ENCODE measurements at regions not wholly inside any gene's neighbourhood (a gene's known extent, or its start where the extent isn't known, plus 50 kb on each side); places are given as distances from the start of the nearest gene placed in this dataset.

DNA sequence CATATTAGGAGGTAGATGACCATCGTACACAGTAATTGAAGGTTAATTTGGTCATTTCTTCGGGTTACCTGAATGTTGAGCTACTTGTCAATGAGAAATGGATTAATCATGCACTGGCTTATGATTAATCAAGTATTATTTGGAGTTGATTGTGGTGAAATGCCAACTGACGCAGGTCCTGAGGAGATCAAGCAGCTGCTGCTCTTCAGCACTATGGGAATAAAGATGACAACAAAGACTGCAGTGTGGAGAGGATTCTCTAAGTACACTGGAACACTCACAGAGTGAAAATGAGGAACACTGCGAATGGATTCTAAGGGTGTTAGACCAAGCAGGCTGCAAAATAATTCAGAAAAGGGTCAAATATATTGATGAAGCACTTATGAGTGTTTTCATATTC lies 202.8 kb upstream of the DIO2 start:
- Histone ChIP-seq H3K27me3 (ENCODE audit: insufficient read depth, low read length) (no peaks in the 10 kb centered on the region), H2AFZ (ENCODE audit: low read length) (no peak overlapping the region), H3K36me3 (ENCODE audit: insufficient read depth, low read length) (no peaks in the 10 kb centered on the region), H3K4me3 (ENCODE audit: insufficient read depth, low read length) (no peak overlapping the region), H3K4me2 (ENCODE audit: insufficient read depth, low read length) (no peak overlapping the region), H3K79me2 (ENCODE audit: insufficient read depth, low read length) (no peaks in the 10 kb centered on the region), H3K9me3 (ENCODE audit: low read depth, low read length) (no peaks in the 10 kb centered on the region), H4K20me1 (ENCODE audit: insufficient read depth, low read length) (no peaks in the 10 kb centered on the region), H3K27ac (ENCODE audit: low read depth, low read length) (no peak overlapping the region), H3K4me1 (ENCODE audit: insufficient read depth, low read length) (no peaks in the 10 kb centered on the region)
- TF ChIP-seq CTCF (IDR thresholded peaks at IDR 0.05; ENCODE audit: extremely low read depth, low read depth, low read length) = no peak
- DNase-seq (ENCODE audit: insufficient read length, low spot score, missing footprints) = no peak

GRCh38 chr14:80404413-80404812 lies 193.1 kb upstream of the DIO2 start:
- H3K27ac ChIP-seq (ENCODE audit: low read depth, low read length) = no peak overlapping the region
- no peaks in the 10 kb centered on the region for H3K36me3 ChIP-seq (ENCODE audit: insufficient read depth, low read length)
- no peak overlapping the region for H2AFZ ChIP-seq (ENCODE audit: low read length)

DNA sequence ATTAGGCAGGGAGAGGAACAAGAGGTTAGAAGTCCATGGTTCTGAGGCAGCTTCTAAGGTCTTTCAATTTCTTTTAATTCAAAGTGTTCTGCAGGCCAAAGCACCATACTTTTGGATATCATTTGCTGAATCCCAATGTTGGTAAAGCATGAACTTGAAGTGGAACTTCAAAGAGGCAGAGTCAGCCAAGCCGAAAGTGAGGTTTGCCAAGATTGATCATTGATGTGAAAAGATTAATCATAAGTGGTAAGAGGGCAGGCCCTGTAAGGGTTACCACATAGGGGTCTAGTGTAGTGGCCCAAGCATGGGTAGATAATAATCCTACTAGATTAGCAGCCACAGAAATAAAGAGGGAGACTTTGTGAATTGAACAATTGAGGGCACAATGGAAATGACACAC lies 191.7 kb upstream of the DIO2 start:
- H3K36me3 ChIP-seq (ENCODE audit: insufficient read depth, low read length) = no peaks in the 10 kb centered on the region
- DNase-seq (ENCODE audit: insufficient read length, low spot score, missing footprints) = no peak
- no peak for TF ChIP-seq CTCF (IDR thresholded peaks at IDR 0.05; ENCODE audit: extremely low read depth, low read depth, low read length)
- peaks cover under 1% of the 10 kb centered on the region for H3K9me3 ChIP-seq (ENCODE audit: low read depth, low read length)
- no peaks in the 10 kb centered on the region for H3K79me2 ChIP-seq (ENCODE audit: insufficient read depth, low read length)
- H3K4me2 ChIP-seq (ENCODE audit: insufficient read depth, low read length) = no peak overlapping the region
- no peak overlapping the region for H3K4me3 ChIP-seq (ENCODE audit: insufficient read depth, low read length)
- H3K27ac ChIP-seq (ENCODE audit: low read depth, low read length) = no peak overlapping the region
- no peaks in the 10 kb centered on the region for H4K20me1 ChIP-seq (ENCODE audit: insufficient read depth, low read length)
- no peaks in the 10 kb centered on the region for H3K27me3 ChIP-seq (ENCODE audit: insufficient read depth, low read length)
- no peaks in the 10 kb centered on the region for H3K4me1 ChIP-seq (ENCODE audit: insufficient read depth, low read length)
- H2AFZ ChIP-seq (ENCODE audit: low read length) = no peak overlapping the region

More at GRCh38 chr14:80404413-80404812, 193.1 kb upstream of the DIO2 start:
- H3K9me3 ChIP-seq (ENCODE audit: low read depth, low read length) = no peaks in the 10 kb centered on the region
- H3K4me3 ChIP-seq (ENCODE audit: insufficient read depth, low read length) = no peak overlapping the region
- H3K4me1 ChIP-seq (ENCODE audit: insufficient read depth, low read length) = no peaks in the 10 kb centered on the region
- peaks cover 4% of the 10 kb centered on the region for H3K27me3 ChIP-seq (ENCODE audit: insufficient read depth, low read length)
- DNase-seq (ENCODE audit: insufficient read length, low spot score, missing footprints) = no peak
- no peak for TF ChIP-seq CTCF (IDR thresholded peaks at IDR 0.05; ENCODE audit: extremely low read depth, low read depth, low read length)
- no peaks in the 10 kb centered on the region for H4K20me1 ChIP-seq (ENCODE audit: insufficient read depth, low read length)
- H3K4me2 ChIP-seq (ENCODE audit: insufficient read depth, low read length) = no peak overlapping the region
- H3K79me2 ChIP-seq (ENCODE audit: insufficient read depth, low read length) = no peaks in the 10 kb centered on the region

DNA sequence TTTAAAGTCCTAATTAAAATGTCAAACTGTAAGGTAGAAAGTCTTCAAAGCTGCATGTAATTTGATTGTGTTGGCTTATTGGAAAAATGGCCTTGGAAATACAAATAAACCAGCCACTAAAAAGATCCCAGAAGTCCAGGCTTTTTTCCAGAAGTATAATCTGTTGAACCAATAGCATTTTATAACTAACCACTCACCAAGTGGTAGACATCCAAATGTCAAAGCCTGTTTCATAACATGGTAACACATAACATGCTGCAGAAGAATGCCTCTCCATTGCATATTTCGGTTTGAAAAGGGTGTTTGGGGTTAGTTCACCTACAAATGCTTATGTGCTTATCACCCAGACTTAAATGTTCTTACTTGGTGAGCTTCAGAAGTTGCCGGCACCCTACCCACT lies 183.7 kb upstream of the DIO2 start:
- H3K79me2 ChIP-seq (ENCODE audit: insufficient read depth, low read length) = no peaks in the 10 kb centered on the region
- no peak overlapping the region for H3K4me2 ChIP-seq (ENCODE audit: insufficient read depth, low read length)
- H3K27me3 ChIP-seq (ENCODE audit: insufficient read depth, low read length) = no peaks in the 10 kb centered on the region
- H3K27ac ChIP-seq (ENCODE audit: low read depth, low read length) = no peak overlapping the region
- no peak overlapping the region for H2AFZ ChIP-seq (ENCODE audit: low read length)
- no peak for DNase-seq (ENCODE audit: insufficient read length, low spot score, missing footprints)
- H3K4me1 ChIP-seq (ENCODE audit: insufficient read depth, low read length) = peaks cover 6% of the 10 kb centered on the region
- TF ChIP-seq CTCF (IDR thresholded peaks at IDR 0.05; ENCODE audit: extremely low read depth, low read depth, low read length) = no peak
- peaks cover 2% of the 10 kb centered on the region for H3K9me3 ChIP-seq (ENCODE audit: low read depth, low read length)
- H4K20me1 ChIP-seq (ENCODE audit: insufficient read depth, low read length) = no peaks in the 10 kb centered on the region
- H3K4me3 ChIP-seq (ENCODE audit: insufficient read depth, low read length) = no peak overlapping the region
- no peaks in the 10 kb centered on the region for H3K36me3 ChIP-seq (ENCODE audit: insufficient read depth, low read length)
